GM12878 (cell line): ENCODE measurements at regions not wholly inside any gene's neighbourhood (a gene's known extent, or its start where the extent isn't known, plus 50 kb on each side); places are given as distances from the start of the nearest gene placed in this dataset.

ENCODE experiments used
- ATAC-seq: fragments of 200-7000 bp; cut with Tn5 transposase; 3 replicates; pipeline ENCODE4 v1.9.1; 2020; ENCODE audit warnings: mild to moderate bottlenecking, moderate library complexity
- BruUV-seq: library from RNA; stranded (reverse); fragments of 400-500 nt; replicated peaks from 2 replicates; lab custom pipeline; 2021; lab: Mats Ljungman, UMichigan
- CTCF ChIA-PET: fragments of 300-600 bp; sonication (Branson Sonifier 250); formaldehyde crosslinking; extraction: SDS; loops from one replicate; lab custom pipeline; 2021; ENCODE audit warnings: inconsistent platforms; lab: Yijun Ruan, JAX
- POLR2A ChIA-PET: fragments of 350-600 bp; formaldehyde crosslinking; extraction: SDS; loops from one replicate; lab custom pipeline; 2021; ENCODE audit warnings: inconsistent platforms; lab: Charles Lee
- RAD21 ChIA-PET: fragments of 300-600 bp; sonication (Branson Sonifier 250); formaldehyde crosslinking; loops from one replicate; lab custom pipeline; 2023; ENCODE audit warnings: antibody characterized with exemption; ENCODE audit not compliant: unreplicated experiment; lab: Charles Lee
- SMC1A ChIA-PET: fragments of 300-600 bp; sonication (Branson Sonifier 250); formaldehyde crosslinking; loops from one replicate; lab custom pipeline; 2023; ENCODE audit not compliant: unreplicated experiment, uncharacterized antibody; lab: Charles Lee
- DNase-seq: peaks from one replicate; pipeline ENCODE4 v3.0.0-alpha.2; 2011; ENCODE audit warnings: low read depth, low spot score
- FAIRE-seq: peaks from 3 replicates; lab custom pipeline; 2011; peaks lifted over from hg19 to GRCh38; lab: Jason Lieb, UNC
- H2AFZ ChIP-seq: 2 replicates; pipeline ENCODE4 v1.6.0; 2011; ENCODE audit warnings: low read depth, low read length, control low read depth; ENCODE audit not compliant: control insufficient read depth
- H3K27ac ChIP-seq: 2 replicates; pipeline ENCODE4 v1.5.1; 2011; ENCODE audit warnings: control low read depth; ENCODE audit not compliant: control insufficient read depth, insufficient read depth
- H3K27me3 ChIP-seq, 2 experiments: replicated peaks in 1 of 2; 2 replicates each; pipeline versions ENCODE4 v1.6.0 to v1.6.1; 2011; ENCODE audit warnings: low read length in 1 of 2; ENCODE audit not compliant: control insufficient read depth in 2 of 2, insufficient read depth in 2 of 2
- H3K36me3 ChIP-seq, 2 experiments: 2 replicates each; pipeline ENCODE4 v1.5.1; 2011; ENCODE audit warnings: low read length in 1 of 2; ENCODE audit not compliant: control insufficient read depth in 2 of 2, insufficient read depth in 2 of 2
- H3K4me1 ChIP-seq: 2 replicates; pipeline ENCODE4 v1.6.1; 2011; ENCODE audit warnings: mild to moderate bottlenecking, low read length, moderate library complexity, mixed read lengths; ENCODE audit not compliant: control insufficient read depth, insufficient read depth
- H3K4me2 ChIP-seq: 2 replicates; pipeline ENCODE4 v1.6.0; 2011; ENCODE audit warnings: control low read depth; ENCODE audit not compliant: control insufficient read depth, insufficient read depth
- H3K4me3 ChIP-seq: fragments of 200-600 bp; sonication (generic); 2 replicates; pipeline ENCODE4 v1.5.1; 2016
- H3K79me2 ChIP-seq: 2 replicates; pipeline ENCODE4 v1.6.0; 2011; ENCODE audit warnings: low read length; ENCODE audit not compliant: control insufficient read depth, insufficient read depth
- H3K9ac ChIP-seq: 2 replicates; pipeline ENCODE4 v1.8.0; 2011; ENCODE audit warnings: low read length, control low read depth, mixed read lengths; ENCODE audit not compliant: control insufficient read depth, insufficient read depth
- H3K9me3 ChIP-seq: replicated peaks from 3 replicates; pipeline ENCODE4 v1.5.1; 2011; ENCODE audit warnings: mild to moderate bottlenecking, low read length; ENCODE audit not compliant: control insufficient read depth, insufficient read depth
- H4K20me1 ChIP-seq: 2 replicates; pipeline ENCODE4 v1.6.0; 2011; ENCODE audit not compliant: control insufficient read depth, insufficient read depth
- ASH2L ChIP-seq: fragments of 300-600, 200-600 bp; sonication (generic); IDR thresholded peaks from 2 replicates; pipeline ENCODE4 v1.6.1; 2017; ENCODE audit warnings: low read depth, mild to moderate bottlenecking, borderline replicate concordance
- E2F4 ChIP-seq: IDR thresholded peaks from 2 replicates; pipeline ENCODE4 v1.6.1; 2012; ENCODE audit warnings: low read depth, low read length, improper control_type of control experiment
- EED ChIP-seq: sonication (generic); IDR thresholded peaks from 2 replicates; pipeline ENCODE4 v1.6.1; 2016; ENCODE audit warnings: antibody characterized with exemption, low read depth
- GABPA ChIP-seq: IDR thresholded peaks from 2 replicates; pipeline ENCODE4 v1.6.1; 2014; ENCODE audit warnings: antibody characterized with exemption, low read depth, mild to moderate bottlenecking, inconsistent platforms
- IRF4 ChIP-seq: IDR thresholded peaks from 2 replicates; pipeline ENCODE4 v1.6.1; 2011; ENCODE audit warnings: low read depth, low read length
- IRF5 ChIP-seq: fragments of 450-650 bp; IDR thresholded peaks from 2 replicates; pipeline ENCODE4 v1.6.1; 2017; ENCODE audit warnings: borderline replicate concordance
- WGBS: methylation state at CpG from one replicate; pipeline ENCODE4 v1.1.6; 2016; ENCODE audit warnings: low lambda C conversion rate; ENCODE audit not compliant: insufficient replicate concordance, insufficient coverage; ENCODE audit errors: missing lambda C conversion rate; 5-methylcytosine and 5-hydroxymethylcytosine counted together
- in situ Hi-C: fragments of 300-500 bp; cut with MboI; formaldehyde crosslinking; loops from 9 replicates; pipeline ENCODE4 v1.14.3; 2018; ENCODE audit warnings: mixed read lengths
- intact Hi-C: fragments of 100-400 bp; cut with micrococcal nuclease; formaldehyde crosslinking; loops from one replicate; pipeline ENCODE4 v1.14.2; 2022; ENCODE audit not compliant: unreplicated experiment

GRCh38 chr3:194987571-194988494, 283.1 kb downstream of the XXYLT1 start:
- Histone ChIP-seq H3K36me3 (no peaks in the 10 kb centered on the region), H2AFZ (no peak overlapping the region)
- ATAC-seq: no peak
- RAD21 ChIA-PET: no interaction called here
- intact Hi-C loops (no loop called here), in situ Hi-C loops (no loop called here)
- TF ChIP-seq EED (no peak), IRF4 (no peak), IRF5 (no peak), GABPA (no peak), ASH2L (no peak), E2F4 (no peak)
- TF ChIP-seq, all 136 proteins: peak for 0
- Histone ChIP-seq H4K20me1 (no peaks in the 10 kb centered on the region), H3K4me1 (no peaks in the 10 kb centered on the region), H3K27ac (no peak overlapping the region), H3K4me3 (no peak overlapping the region), H3K4me2 (no peak overlapping the region), H3K79me2 (no peaks in the 10 kb centered on the region), H3K9ac (no peak overlapping the region), H3K27me3 (no peaks in the 10 kb centered on the region; a peak in 4 of 4 replicates), H3K9me3 (no peaks in the 10 kb centered on the region)
- no peak for DNase-seq
- FAIRE-seq: no peak
- SMC1A ChIA-PET: no interaction called here
- no TSS peak for BruUV-seq
- WGBS: 29% methylated on average over 21 of the region's 21 CpGs
- POLR2A ChIA-PET: no interaction called here
- CTCF ChIA-PET: interaction anchor here (0.6 kb wide), 1 partner anchor 522 kb away, joined by 3 read pairs; no protein-coding TSS in a partner anchor
